Fibroblast of lung (primary cell): ENCODE measurements at regions not wholly inside any gene's neighbourhood (a gene's known extent, or its start where the extent isn't known, plus 50 kb on each side); places are given as distances from the start of the nearest gene placed in this dataset.

ENCODE experiments used
- DNase-seq, 2 donors: peaks; one replicate each; pipeline versions ENCODE4 v3.0.0 to v3.0.0-alpha.2; 2010; ENCODE audit warnings: low read depth in 2 of 2
- H2AFZ ChIP-seq: 2 replicates; pipeline ENCODE4 v1.5.1; 2012; ENCODE audit warnings: low read length, control low read depth, inconsistent platforms
- H3K27ac ChIP-seq: 2 replicates; pipeline ENCODE4 v1.5.1; 2011; ENCODE audit warnings: low read length, control low read depth; ENCODE audit not compliant: insufficient read depth
- H3K27me3 ChIP-seq: 2 replicates; pipeline ENCODE4 v1.5.1; 2011; ENCODE audit warnings: mild to moderate bottlenecking, low read length; ENCODE audit not compliant: control insufficient read depth, insufficient read depth
- H3K36me3 ChIP-seq: 2 replicates; pipeline ENCODE4 v1.5.1; 2011; ENCODE audit warnings: low read length; ENCODE audit not compliant: control insufficient read depth, insufficient read depth
- H3K4me1 ChIP-seq: 2 replicates; pipeline ENCODE4 v1.5.1; 2011; ENCODE audit warnings: low read length; ENCODE audit not compliant: control insufficient read depth, insufficient read depth; ENCODE audit errors: extremely low read depth
- H3K4me2 ChIP-seq: 2 replicates; pipeline ENCODE4 v1.5.1; 2011; ENCODE audit warnings: low read length, control low read depth; ENCODE audit not compliant: insufficient read depth; ENCODE audit errors: extremely low read depth
- H3K4me3 ChIP-seq, 4 experiments: fragments of 200-600 bp in 1 of 4; sonication (generic) in 1 of 4; replicated peaks in 1 of 4; 2 replicates each; pipeline ENCODE4 v1.5.1; 2011 to 2016; ENCODE audit warnings: low read length in 4 of 4, low read depth in 3 of 4, mild to moderate bottlenecking in 3 of 4, control low read depth in 2 of 4, inconsistent platforms in 1 of 4, mixed read lengths in 1 of 4; ENCODE audit not compliant: insufficient read depth in 1 of 4; ENCODE audit errors: control extremely low read depth in 1 of 4
- H3K79me2 ChIP-seq: 2 replicates; pipeline ENCODE4 v1.5.1; 2012; ENCODE audit warnings: mild to moderate bottlenecking, low read length, inconsistent platforms; ENCODE audit not compliant: control insufficient read depth, insufficient read depth
- H3K9ac ChIP-seq: 2 replicates; pipeline ENCODE4 v1.5.1; 2011; ENCODE audit warnings: mild to moderate bottlenecking, low read length, control low read depth; ENCODE audit not compliant: insufficient read depth
- H3K9me3 ChIP-seq: 2 replicates; pipeline ENCODE4 v1.5.1; 2012; ENCODE audit warnings: low read depth, low read length; ENCODE audit not compliant: control insufficient read depth, insufficient read depth
- H4K20me1 ChIP-seq: 2 replicates; pipeline ENCODE4 v1.5.1; 2011; ENCODE audit warnings: low read length; ENCODE audit not compliant: control insufficient read depth, insufficient read depth; ENCODE audit errors: extremely low read depth
- CTCF ChIP-seq, 2 donors: IDR thresholded peaks in 1 of 2; conservative IDR thresholded peaks in 1 of 2; 1 replicate in 1 of 2; 2 replicates in 1 of 2; pipeline ENCODE4 v1.5.1; 2011 to 2012; ENCODE audit warnings: low read length in 2 of 2, control low read depth in 1 of 2, inconsistent platforms in 1 of 2, low read depth in 1 of 2, mild to moderate bottlenecking in 1 of 2
- EZH2 ChIP-seq: IDR thresholded peaks from 2 replicates; pipeline ENCODE4 v1.5.1; 2012; ENCODE audit warnings: low read length, control low read depth, mild to moderate bottlenecking; ENCODE audit errors: missing control alignments

DNA sequence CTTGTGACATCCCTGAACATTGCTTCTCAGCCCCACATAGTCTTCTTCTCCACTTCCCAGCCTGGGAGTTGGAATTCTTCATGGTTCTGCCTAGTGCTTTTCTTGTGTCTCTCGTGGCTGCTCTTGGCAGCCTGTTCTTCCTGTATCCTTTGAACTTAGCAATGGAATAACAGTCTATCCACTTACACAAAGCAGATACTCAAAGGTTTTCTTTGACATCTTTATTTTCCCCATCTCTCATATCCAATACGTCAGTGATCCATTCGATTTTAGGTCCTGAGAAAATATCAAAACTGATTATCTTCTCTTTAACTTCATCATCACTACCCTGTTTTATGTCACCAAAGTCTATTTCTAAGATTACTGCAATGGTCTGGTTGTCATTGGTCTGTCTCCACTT is 1091.2 kb upstream of the PIK3C3 start:
- H3K9me3 ChIP-seq, result no peaks in the 10 kb centered on the region
- H4K20me1 ChIP-seq, result no peaks in the 10 kb centered on the region
- no peaks in the 10 kb centered on the region for H3K27me3 ChIP-seq
- no peaks in the 10 kb centered on the region for H3K79me2 ChIP-seq
- no peaks in the 10 kb centered on the region for H3K36me3 ChIP-seq
- H3K27ac ChIP-seq, result no peak overlapping the region
- no peak overlapping the region for H3K4me2 ChIP-seq
- H3K9ac ChIP-seq, result no peak overlapping the region
- H3K4me3 ChIP-seq, result no peak overlapping the region
- peaks cover 2% of the 10 kb centered on the region for H3K4me1 ChIP-seq
- no peak overlapping the region for H2AFZ ChIP-seq
- DNase-seq, result no peak
- TF ChIP-seq CTCF (conservative IDR thresholded peaks at IDR 0.05 in 1 of 2, IDR thresholded peaks at IDR 0.05 in 1 of 2; ENCODE audit: low read depth in 1 of 2, low read length in 2 of 2) (no peak), EZH2 (no peak)

- no peak overlapping the region for H3K9ac ChIP-seq
- no peak overlapping the region for H3K4me3 ChIP-seq
- no peaks in the 10 kb centered on the region for H3K9me3 ChIP-seq
- H3K4me1 ChIP-seq, result no peaks in the 10 kb centered on the region
- TF ChIP-seq EZH2 (no peak), CTCF (conservative IDR thresholded peaks at IDR 0.05 in 1 of 2, IDR thresholded peaks at IDR 0.05 in 1 of 2; ENCODE audit: low read depth in 1 of 2, low read length in 2 of 2) (no peak)
- H3K79me2 ChIP-seq, result no peaks in the 10 kb centered on the region
- H3K4me2 ChIP-seq, result no peak overlapping the region
- no peak for DNase-seq
- H3K36me3 ChIP-seq, result no peaks in the 10 kb centered on the region
- H2AFZ ChIP-seq, result no peak overlapping the region
- H3K27ac ChIP-seq, result no peak overlapping the region
- no peaks in the 10 kb centered on the region for H3K27me3 ChIP-seq
- no peaks in the 10 kb centered on the region for H4K20me1 ChIP-seq
Measured at GRCh38 chr18:40860189-40860588, 1094.8 kb upstream of the PIK3C3 start.

DNA sequence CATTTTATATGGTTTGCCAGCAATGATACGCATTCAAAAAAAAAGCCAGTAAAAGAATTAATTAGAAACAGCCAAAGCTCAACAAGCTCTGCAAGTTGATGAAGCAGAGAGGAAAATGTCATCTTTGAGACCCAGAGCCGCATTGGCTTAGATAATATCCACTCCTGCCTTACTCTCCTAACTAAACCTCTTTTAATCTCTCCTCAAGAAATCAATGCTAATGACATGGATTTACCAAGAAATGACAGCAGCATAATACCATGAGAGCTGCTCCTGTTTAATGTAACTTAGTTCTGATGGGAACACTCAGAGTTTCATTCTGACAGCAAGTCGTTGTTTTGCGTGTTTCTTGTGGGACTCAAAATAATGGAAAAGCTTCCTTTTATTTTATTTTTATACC is 1099.4 kb upstream of the PIK3C3 start:
- Histone ChIP-seq H3K9ac (no peak overlapping the region), H3K4me2 (no peak overlapping the region), H3K9me3 (no peaks in the 10 kb centered on the region), H4K20me1 (no peaks in the 10 kb centered on the region), H3K36me3 (no peaks in the 10 kb centered on the region), H3K4me1 (no peaks in the 10 kb centered on the region), H2AFZ (no peak overlapping the region), H3K27me3 (no peaks in the 10 kb centered on the region), H3K79me2 (no peaks in the 10 kb centered on the region), H3K27ac (no peak overlapping the region), H3K4me3 (no peak overlapping the region)
- no peak for DNase-seq
- TF ChIP-seq EZH2, result no peak
- no peak for TF ChIP-seq CTCF (conservative IDR thresholded peaks at IDR 0.05 in 1 of 2, IDR thresholded peaks at IDR 0.05 in 1 of 2; ENCODE audit: low read depth in 1 of 2, low read length in 2 of 2)
